ENCODE measurements at regions not wholly inside any gene's neighbourhood (a gene's known extent, or its start where the extent isn't known, plus 50 kb on each side); places are given as distances from the start of the nearest gene placed in this dataset.

- no peak overlapping the region for H3K27ac ChIP-seq
- TF ChIP-seq CTCF (IDR thresholded peaks at IDR 0.05) (no peak), ZFX (IDR thresholded peaks at IDR 0.05; ENCODE audit: borderline replicate concordance) (no peak)
These were observed 135.4 kb upstream of the RGS18 start for GRCh38 chr1:192022827-192023226.

GRCh38 chr1:192024881-192025280, 133.4 kb upstream of the RGS18 start:
- no peak overlapping the region for H3K27ac ChIP-seq
- no peak for TF ChIP-seq CTCF (IDR thresholded peaks at IDR 0.05)

GRCh38 chr1:192038567-192038966, 119.7 kb upstream of the RGS18 start:
- H3K27ac ChIP-seq = no peak overlapping the region
- no peak for TF ChIP-seq CTCF (IDR thresholded peaks at IDR 0.05)
- TF ChIP-seq ZFX (IDR thresholded peaks at IDR 0.05; ENCODE audit: borderline replicate concordance) = no peak

GRCh38 chr1:192045131-192045530, 113.1 kb upstream of the RGS18 start:
- no peak for TF ChIP-seq ZFX (IDR thresholded peaks at IDR 0.05; ENCODE audit: borderline replicate concordance)
- TF ChIP-seq CTCF (IDR thresholded peaks at IDR 0.05) = no peak
- H3K27ac ChIP-seq = no peak overlapping the region

GRCh38 chr1:192053531-192053971, 104.7 kb upstream of the RGS18 start:
- TF ChIP-seq CTCF (IDR thresholded peaks at IDR 0.05) (no peak), ZFX (IDR thresholded peaks at IDR 0.05; ENCODE audit: borderline replicate concordance) (no peak)
- no peak overlapping the region for H3K27ac ChIP-seq

- no peak for TF ChIP-seq CTCF (IDR thresholded peaks at IDR 0.05)
- no peak for TF ChIP-seq ZFX (IDR thresholded peaks at IDR 0.05; ENCODE audit: borderline replicate concordance)
- no peak overlapping the region for H3K27ac ChIP-seq
These were observed 100.5 kb upstream of the RGS18 start for GRCh38 chr1:192057766-192058165.

GRCh38 chr1:192059407-192059806, 98.9 kb upstream of the RGS18 start:
- H3K27ac ChIP-seq = no peak overlapping the region
- TF ChIP-seq CTCF (IDR thresholded peaks at IDR 0.05) (no peak), ZFX (IDR thresholded peaks at IDR 0.05; ENCODE audit: borderline replicate concordance) (no peak)

Data from 22Rv1 (cell line).